ENCODE measurements at regions not wholly inside any gene's neighbourhood (a gene's known extent, or its start where the extent isn't known, plus 50 kb on each side); places are given as distances from the start of the nearest gene placed in this dataset.

GRCh38 chr4:89558147-89558546, 250.5 kb upstream of the GPRIN3 start:
- TF ChIP-seq FOXA1 (IDR thresholded peaks at IDR 0.05; ENCODE audit: borderline replicate concordance) (no peak), CTCF (IDR thresholded peaks at IDR 0.05 in 2 of 3, conservative IDR thresholded peaks at IDR 0.05 in 1 of 3; ENCODE audit: insufficient read depth in 2 of 3, low read depth in 1 of 3, low read length in 3 of 3) (0 out of 6 replicates have a peak, but pooled peaks of 1 of the 3 experiments have one; percentile 16), ZNF696 (CRISPR knock-in tag; conservative IDR thresholded peaks at IDR 0.05) (no peak), NFYB (IDR thresholded peaks at IDR 0.05; ENCODE audit: extremely low read depth, insufficient read length) (no peak), CHD4 (IDR thresholded peaks at IDR 0.05; ENCODE audit: insufficient read depth, insufficient replicate concordance, low read depth, low read length, poor library complexity, severe bottlenecking) (no peak), POLR2A (conservative IDR thresholded peaks at IDR 0.05) (no peak), ZNF23 (CRISPR knock-in tag; IDR thresholded peaks at IDR 0.05) (no peak), ELK1 (CRISPR knock-in tag; IDR thresholded peaks at IDR 0.05) (no peak)
